SK-N-SH treated with all-trans-retinoic acid at 6 μM for 48 hours (cell line): ENCODE measurements at regions not wholly inside any gene's neighbourhood (a gene's known extent, or its start where the extent isn't known, plus 50 kb on each side); places are given as distances from the start of the nearest gene placed in this dataset.

Experiments used
- ARNTL ChIP-seq: fragments of 450-650 bp; formaldehyde crosslinking; IDR thresholded peaks from 2 replicates; pipeline ENCODE4 v1.5.0; 2020; ENCODE audit warnings: low read depth, mild to moderate bottlenecking, moderate library complexity, borderline replicate concordance
- PATZ1 ChIP-seq: fragments of 250-450 bp; sonication (Bioruptor Pico); IDR thresholded peaks from 2 replicates; pipeline ENCODE4 v1.8.0; 2020; ENCODE audit warnings: mild to moderate bottlenecking, moderate library complexity, borderline replicate concordance
- TOX ChIP-seq: fragments of 250-450 bp; sonication (Bioruptor Pico); IDR thresholded peaks from 2 replicates; pipeline ENCODE4 v1.8.0; 2021; ENCODE audit warnings: mild to moderate bottlenecking, moderate library complexity, borderline replicate concordance
- ZFP3 ChIP-seq: fragments of 250-450 bp; sonication (Bioruptor Pico); IDR thresholded peaks from 2 replicates; pipeline ENCODE4 v1.5.0; 2020; ENCODE audit warnings: mild to moderate bottlenecking, moderate library complexity
- ZFP30 ChIP-seq: fragments of 450-650 bp; formaldehyde crosslinking; IDR thresholded peaks from 2 replicates; pipeline ENCODE4 v1.5.0; 2022; ENCODE audit warnings: mild to moderate bottlenecking, moderate library complexity
- TF ChIP-seq, protein P1 (sequence below): fragments of 250-450 bp; sonication (Bioruptor Pico); IDR thresholded peaks from 2 replicates; pipeline ENCODE4 v1.5.1; 2020; ENCODE audit warnings: low read depth, mild to moderate bottlenecking, moderate library complexity

DNA sequence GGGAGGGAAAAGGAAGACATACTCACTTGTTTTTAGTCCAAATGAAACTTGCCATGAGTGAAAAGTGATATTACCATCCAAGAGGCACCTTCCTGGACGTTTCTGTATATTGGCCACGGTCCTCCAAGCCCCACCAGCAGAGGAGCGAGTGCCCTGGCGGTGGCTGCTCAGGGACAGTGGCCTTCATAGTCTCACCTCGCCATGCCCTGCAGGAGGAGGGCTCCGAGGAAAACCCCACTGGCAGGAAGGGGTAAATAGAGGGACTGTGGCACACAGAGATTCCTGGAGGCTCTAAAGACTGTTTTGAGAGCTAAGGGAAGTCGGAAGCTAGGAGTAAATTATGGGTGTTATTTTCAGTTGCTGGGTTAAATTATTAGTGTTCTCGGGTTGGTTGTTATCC, 98.4 kb upstream of the UBL3 start:
- TF ChIP-seq ARNTL (CRISPR knock-in tag): no peak
- TF ChIP-seq ZFP30 (CRISPR knock-in tag): no peak
- TF ChIP-seq PATZ1 (CRISPR knock-in tag): no peak
- TF ChIP-seq ZFP3 (CRISPR knock-in tag): no peak
- TF ChIP-seq, protein P1, sequence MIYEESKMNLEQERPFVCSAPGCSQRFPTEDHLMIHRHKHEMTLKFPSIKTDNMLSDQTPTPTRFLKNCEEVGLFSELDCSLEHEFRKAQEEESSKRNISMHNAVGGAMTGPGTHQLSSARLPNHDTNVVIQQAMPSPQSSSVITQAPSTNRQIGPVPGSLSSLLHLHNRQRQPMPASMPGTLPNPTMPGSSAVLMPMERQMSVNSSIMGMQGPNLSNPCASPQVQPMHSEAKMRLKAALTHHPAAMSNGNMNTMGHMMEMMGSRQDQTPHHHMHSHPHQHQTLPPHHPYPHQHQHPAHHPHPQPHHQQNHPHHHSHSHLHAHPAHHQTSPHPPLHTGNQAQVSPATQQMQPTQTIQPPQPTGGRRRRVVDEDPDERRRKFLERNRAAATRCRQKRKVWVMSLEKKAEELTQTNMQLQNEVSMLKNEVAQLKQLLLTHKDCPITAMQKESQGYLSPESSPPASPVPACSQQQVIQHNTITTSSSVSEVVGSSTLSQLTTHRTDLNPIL (CRISPR knock-in tag): no peak
- TF ChIP-seq TOX (CRISPR knock-in tag): no peak
